ENCODE measurements at regions not wholly inside any gene's neighbourhood (a gene's known extent, or its start where the extent isn't known, plus 50 kb on each side); places are given as distances from the start of the nearest gene placed in this dataset.
A peak's percentile ranks its signal among the peaks of the same experiment; 100 is the strongest.

- TF ChIP-seq CTCF (IDR thresholded peaks at IDR 0.05; ENCODE audit: poor library complexity, severe bottlenecking), result no peak
- no peaks in the 10 kb centered on the region for H3K9me3 ChIP-seq (ENCODE audit: severe bottlenecking)
These were observed 199.6 kb downstream of the BCL11B start for GRCh38 chr14:99072433-99072832.

GRCh38 chr14:99072956-99073355 lies 199.0 kb downstream of the BCL11B start:
- TF ChIP-seq CTCF (IDR thresholded peaks at IDR 0.05; ENCODE audit: poor library complexity, severe bottlenecking), result no peak
- Histone ChIP-seq H3K4me1 (ENCODE audit: insufficient read depth, poor library complexity, severe bottlenecking) (no peaks in the 10 kb centered on the region), H3K4me3 (ENCODE audit: severe bottlenecking) (no peak overlapping the region), H3K27me3 (ENCODE audit: insufficient read depth, poor library complexity, severe bottlenecking) (no peaks in the 10 kb centered on the region), H3K36me3 (ENCODE audit: low read depth) (no peaks in the 10 kb centered on the region), H3K9me3 (ENCODE audit: severe bottlenecking) (no peaks in the 10 kb centered on the region), H3K27ac (ENCODE audit: poor library complexity, severe bottlenecking) (no peak overlapping the region)
- ATAC-seq (ENCODE audit: low read depth) (no peak), DNase-seq (ENCODE audit: low spot score) (no peak)

More at GRCh38 chr14:99072433-99072832, 199.6 kb downstream of the BCL11B start:
- ATAC-seq (ENCODE audit: low read depth), result no peak
- Histone ChIP-seq H3K27ac (ENCODE audit: poor library complexity, severe bottlenecking) (no peak overlapping the region), H3K36me3 (ENCODE audit: low read depth) (no peaks in the 10 kb centered on the region), H3K27me3 (ENCODE audit: insufficient read depth, poor library complexity, severe bottlenecking) (no peaks in the 10 kb centered on the region), H3K4me1 (ENCODE audit: insufficient read depth, poor library complexity, severe bottlenecking) (no peaks in the 10 kb centered on the region), H3K4me3 (ENCODE audit: severe bottlenecking) (no peak overlapping the region)
- DNase-seq (ENCODE audit: low spot score), result no peak

- H3K9me3 ChIP-seq (ENCODE audit: severe bottlenecking), result no peaks in the 10 kb centered on the region
- no peak overlapping the region for H3K27ac ChIP-seq (ENCODE audit: poor library complexity, severe bottlenecking)
- DNase-seq (ENCODE audit: low spot score), result no peak
- H3K4me3 ChIP-seq (ENCODE audit: severe bottlenecking), result no peak overlapping the region
- H3K27me3 ChIP-seq (ENCODE audit: insufficient read depth, poor library complexity, severe bottlenecking), result no peaks in the 10 kb centered on the region
- no peak for TF ChIP-seq CTCF (IDR thresholded peaks at IDR 0.05; ENCODE audit: poor library complexity, severe bottlenecking)
- no peaks in the 10 kb centered on the region for H3K4me1 ChIP-seq (ENCODE audit: insufficient read depth, poor library complexity, severe bottlenecking)
- no peak for ATAC-seq (ENCODE audit: low read depth)
- H3K36me3 ChIP-seq (ENCODE audit: low read depth), result no peaks in the 10 kb centered on the region
These were observed 198.6 kb downstream of the BCL11B start for GRCh38 chr14:99073431-99073830.

- no peak for DNase-seq (ENCODE audit: low spot score)
- Histone ChIP-seq H3K4me1 (ENCODE audit: insufficient read depth, poor library complexity, severe bottlenecking) (no peaks in the 10 kb centered on the region), H3K36me3 (ENCODE audit: low read depth) (no peaks in the 10 kb centered on the region), H3K9me3 (ENCODE audit: severe bottlenecking) (no peaks in the 10 kb centered on the region), H3K27ac (ENCODE audit: poor library complexity, severe bottlenecking) (no peak overlapping the region), H3K4me3 (ENCODE audit: severe bottlenecking) (no peak overlapping the region), H3K27me3 (ENCODE audit: insufficient read depth, poor library complexity, severe bottlenecking) (no peaks in the 10 kb centered on the region)
- ATAC-seq (ENCODE audit: low read depth), result no peak
- TF ChIP-seq CTCF (IDR thresholded peaks at IDR 0.05; ENCODE audit: poor library complexity, severe bottlenecking), result no peak
These were observed 196.9 kb downstream of the BCL11B start for GRCh38 chr14:99075061-99075460.

- Histone ChIP-seq H3K36me3 (ENCODE audit: low read depth) (no peaks in the 10 kb centered on the region), H3K27me3 (ENCODE audit: insufficient read depth, poor library complexity, severe bottlenecking) (no peaks in the 10 kb centered on the region), H3K9me3 (ENCODE audit: severe bottlenecking) (no peaks in the 10 kb centered on the region), H3K4me1 (ENCODE audit: insufficient read depth, poor library complexity, severe bottlenecking) (no peaks in the 10 kb centered on the region), H3K4me3 (ENCODE audit: severe bottlenecking) (no peak overlapping the region), H3K27ac (ENCODE audit: poor library complexity, severe bottlenecking) (no peak overlapping the region)
- no peak for DNase-seq (ENCODE audit: low spot score)
- peak; percentile 74; the same call in 2 of the 3 replicates for ATAC-seq (ENCODE audit: low read depth)
- TF ChIP-seq CTCF (IDR thresholded peaks at IDR 0.05; ENCODE audit: poor library complexity, severe bottlenecking), result no peak
These were observed 196.1 kb downstream of the BCL11B start for GRCh38 chr14:99075771-99076375.

All from RWPE2 (cell line).